Fibroblast of lung (primary cell): ENCODE measurements at regions not wholly inside any gene's neighbourhood (a gene's known extent, or its start where the extent isn't known, plus 50 kb on each side); places are given as distances from the start of the nearest gene placed in this dataset.

Source experiments
- DNase-seq, 2 donors: peaks; one replicate each; pipeline versions ENCODE4 v3.0.0 to v3.0.0-alpha.2; 2010; ENCODE audit warnings: low read depth in 2 of 2
- H2AFZ ChIP-seq: 2 replicates; pipeline ENCODE4 v1.5.1; 2012; ENCODE audit warnings: low read length, control low read depth, inconsistent platforms
- H3K27ac ChIP-seq: 2 replicates; pipeline ENCODE4 v1.5.1; 2011; ENCODE audit warnings: low read length, control low read depth; ENCODE audit not compliant: insufficient read depth
- H3K27me3 ChIP-seq: 2 replicates; pipeline ENCODE4 v1.5.1; 2011; ENCODE audit warnings: mild to moderate bottlenecking, low read length; ENCODE audit not compliant: control insufficient read depth, insufficient read depth
- H3K36me3 ChIP-seq: 2 replicates; pipeline ENCODE4 v1.5.1; 2011; ENCODE audit warnings: low read length; ENCODE audit not compliant: control insufficient read depth, insufficient read depth
- H3K4me1 ChIP-seq: 2 replicates; pipeline ENCODE4 v1.5.1; 2011; ENCODE audit warnings: low read length; ENCODE audit not compliant: control insufficient read depth, insufficient read depth; ENCODE audit errors: extremely low read depth
- H3K4me2 ChIP-seq: 2 replicates; pipeline ENCODE4 v1.5.1; 2011; ENCODE audit warnings: low read length, control low read depth; ENCODE audit not compliant: insufficient read depth; ENCODE audit errors: extremely low read depth
- H3K4me3 ChIP-seq, 4 experiments: fragments of 200-600 bp in 1 of 4; sonication (generic) in 1 of 4; replicated peaks in 1 of 4; 2 replicates each; pipeline ENCODE4 v1.5.1; 2011 to 2016; ENCODE audit warnings: low read length in 4 of 4, low read depth in 3 of 4, mild to moderate bottlenecking in 3 of 4, control low read depth in 2 of 4, inconsistent platforms in 1 of 4, mixed read lengths in 1 of 4; ENCODE audit not compliant: insufficient read depth in 1 of 4; ENCODE audit errors: control extremely low read depth in 1 of 4
- H3K79me2 ChIP-seq: 2 replicates; pipeline ENCODE4 v1.5.1; 2012; ENCODE audit warnings: mild to moderate bottlenecking, low read length, inconsistent platforms; ENCODE audit not compliant: control insufficient read depth, insufficient read depth
- H3K9ac ChIP-seq: 2 replicates; pipeline ENCODE4 v1.5.1; 2011; ENCODE audit warnings: mild to moderate bottlenecking, low read length, control low read depth; ENCODE audit not compliant: insufficient read depth
- H3K9me3 ChIP-seq: 2 replicates; pipeline ENCODE4 v1.5.1; 2012; ENCODE audit warnings: low read depth, low read length; ENCODE audit not compliant: control insufficient read depth, insufficient read depth
- H4K20me1 ChIP-seq: 2 replicates; pipeline ENCODE4 v1.5.1; 2011; ENCODE audit warnings: low read length; ENCODE audit not compliant: control insufficient read depth, insufficient read depth; ENCODE audit errors: extremely low read depth
- CTCF ChIP-seq, 2 donors: IDR thresholded peaks in 1 of 2; conservative IDR thresholded peaks in 1 of 2; 1 replicate in 1 of 2; 2 replicates in 1 of 2; pipeline ENCODE4 v1.5.1; 2011 to 2012; ENCODE audit warnings: low read length in 2 of 2, control low read depth in 1 of 2, inconsistent platforms in 1 of 2, low read depth in 1 of 2, mild to moderate bottlenecking in 1 of 2
- EZH2 ChIP-seq: IDR thresholded peaks from 2 replicates; pipeline ENCODE4 v1.5.1; 2012; ENCODE audit warnings: low read length, control low read depth, mild to moderate bottlenecking; ENCODE audit errors: missing control alignments

- Histone ChIP-seq H3K4me3 (no peak overlapping the region), H3K4me1 (no peaks in the 10 kb centered on the region), H2AFZ (no peak overlapping the region), H3K79me2 (no peaks in the 10 kb centered on the region), H3K9ac (no peak overlapping the region), H3K27ac (no peak overlapping the region), H3K4me2 (no peak overlapping the region), H3K9me3 (no peaks in the 10 kb centered on the region), H3K27me3 (no peaks in the 10 kb centered on the region), H3K36me3 (no peaks in the 10 kb centered on the region), H4K20me1 (no peaks in the 10 kb centered on the region)
- DNase-seq, result no peak
- no peak for TF ChIP-seq CTCF (conservative IDR thresholded peaks at IDR 0.05 in 1 of 2, IDR thresholded peaks at IDR 0.05 in 1 of 2; ENCODE audit: low read depth in 1 of 2, low read length in 2 of 2)
- no peak for TF ChIP-seq EZH2
Observed at GRCh38 chr6:56399672-56400263, 152.4 kb upstream of the COL21A1 start.

- H3K27me3 ChIP-seq, result no peaks in the 10 kb centered on the region
- no peak overlapping the region for H3K27ac ChIP-seq
- H3K9me3 ChIP-seq, result no peaks in the 10 kb centered on the region
- peak; percentile 19 to 63 for DNase-seq
- H3K4me1 ChIP-seq, result no peaks in the 10 kb centered on the region
- H3K9ac ChIP-seq, result no peak overlapping the region
- H3K4me3 ChIP-seq, result no peak overlapping the region
- H2AFZ ChIP-seq, result no peak overlapping the region
- TF ChIP-seq CTCF (conservative IDR thresholded peaks at IDR 0.05 in 1 of 2, IDR thresholded peaks at IDR 0.05 in 1 of 2; ENCODE audit: low read depth in 1 of 2, low read length in 2 of 2), result no peak
- TF ChIP-seq EZH2, result no peak
- no peaks in the 10 kb centered on the region for H3K79me2 ChIP-seq
- H4K20me1 ChIP-seq, result no peaks in the 10 kb centered on the region
- H3K36me3 ChIP-seq, result no peaks in the 10 kb centered on the region
- H3K4me2 ChIP-seq, result no peak overlapping the region
Observed at GRCh38 chr6:56399250-56399671, 151.9 kb upstream of the COL21A1 start.

- H3K4me1 ChIP-seq, result no peaks in the 10 kb centered on the region
- no peak overlapping the region for H3K4me2 ChIP-seq
- H3K27me3 ChIP-seq, result no peaks in the 10 kb centered on the region
- no peak overlapping the region for H3K27ac ChIP-seq
- TF ChIP-seq EZH2 (no peak), CTCF (conservative IDR thresholded peaks at IDR 0.05 in 1 of 2, IDR thresholded peaks at IDR 0.05 in 1 of 2; ENCODE audit: low read depth in 1 of 2, low read length in 2 of 2) (no peak)
- no peaks in the 10 kb centered on the region for H3K9me3 ChIP-seq
- H3K36me3 ChIP-seq, result no peaks in the 10 kb centered on the region
- H3K4me3 ChIP-seq, result no peak overlapping the region
- no peak overlapping the region for H2AFZ ChIP-seq
- no peak overlapping the region for H3K9ac ChIP-seq
- no peaks in the 10 kb centered on the region for H3K79me2 ChIP-seq
- no peak for DNase-seq
- no peaks in the 10 kb centered on the region for H4K20me1 ChIP-seq
Observed at GRCh38 chr6:56396435-56396834, 149.1 kb upstream of the COL21A1 start.
